ENCODE measurements at regions not wholly inside any gene's neighbourhood (a gene's known extent, or its start where the extent isn't known, plus 50 kb on each side); places are given as distances from the start of the nearest gene placed in this dataset.

DNA sequence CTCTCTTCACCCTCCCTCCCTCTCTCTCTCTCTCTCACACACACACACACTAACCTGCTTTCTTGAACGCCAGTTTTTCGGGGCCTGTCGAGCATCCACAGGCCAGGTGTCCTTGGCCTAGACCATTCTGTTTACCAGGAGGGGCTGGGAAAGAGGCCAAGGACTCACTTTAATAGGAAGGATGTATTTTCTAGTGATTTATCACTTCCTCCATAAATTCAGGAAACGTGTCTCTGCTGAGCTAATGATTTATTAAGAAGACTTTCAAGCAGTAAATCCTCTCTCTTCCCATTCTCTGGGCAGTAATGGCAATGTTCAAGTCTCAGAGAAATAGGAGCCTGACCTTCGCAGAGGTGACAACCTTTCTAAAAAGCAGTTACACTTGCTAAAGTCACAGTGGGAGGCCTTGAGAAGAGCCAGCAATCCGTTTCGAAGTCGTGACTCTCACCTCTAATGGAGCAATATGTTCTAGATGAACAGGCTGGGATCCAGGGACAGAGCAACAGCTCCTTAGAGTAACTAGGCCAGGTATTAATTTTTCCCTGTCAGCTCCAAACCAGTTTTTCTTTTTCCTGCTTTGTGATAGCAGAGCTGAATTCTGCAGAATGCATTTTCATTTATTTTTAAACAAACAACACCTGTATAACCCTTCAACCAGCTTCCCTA is 1357.5 kb upstream of the SORCS1 start (continued):
- TF ChIP-seq, protein P1, sequence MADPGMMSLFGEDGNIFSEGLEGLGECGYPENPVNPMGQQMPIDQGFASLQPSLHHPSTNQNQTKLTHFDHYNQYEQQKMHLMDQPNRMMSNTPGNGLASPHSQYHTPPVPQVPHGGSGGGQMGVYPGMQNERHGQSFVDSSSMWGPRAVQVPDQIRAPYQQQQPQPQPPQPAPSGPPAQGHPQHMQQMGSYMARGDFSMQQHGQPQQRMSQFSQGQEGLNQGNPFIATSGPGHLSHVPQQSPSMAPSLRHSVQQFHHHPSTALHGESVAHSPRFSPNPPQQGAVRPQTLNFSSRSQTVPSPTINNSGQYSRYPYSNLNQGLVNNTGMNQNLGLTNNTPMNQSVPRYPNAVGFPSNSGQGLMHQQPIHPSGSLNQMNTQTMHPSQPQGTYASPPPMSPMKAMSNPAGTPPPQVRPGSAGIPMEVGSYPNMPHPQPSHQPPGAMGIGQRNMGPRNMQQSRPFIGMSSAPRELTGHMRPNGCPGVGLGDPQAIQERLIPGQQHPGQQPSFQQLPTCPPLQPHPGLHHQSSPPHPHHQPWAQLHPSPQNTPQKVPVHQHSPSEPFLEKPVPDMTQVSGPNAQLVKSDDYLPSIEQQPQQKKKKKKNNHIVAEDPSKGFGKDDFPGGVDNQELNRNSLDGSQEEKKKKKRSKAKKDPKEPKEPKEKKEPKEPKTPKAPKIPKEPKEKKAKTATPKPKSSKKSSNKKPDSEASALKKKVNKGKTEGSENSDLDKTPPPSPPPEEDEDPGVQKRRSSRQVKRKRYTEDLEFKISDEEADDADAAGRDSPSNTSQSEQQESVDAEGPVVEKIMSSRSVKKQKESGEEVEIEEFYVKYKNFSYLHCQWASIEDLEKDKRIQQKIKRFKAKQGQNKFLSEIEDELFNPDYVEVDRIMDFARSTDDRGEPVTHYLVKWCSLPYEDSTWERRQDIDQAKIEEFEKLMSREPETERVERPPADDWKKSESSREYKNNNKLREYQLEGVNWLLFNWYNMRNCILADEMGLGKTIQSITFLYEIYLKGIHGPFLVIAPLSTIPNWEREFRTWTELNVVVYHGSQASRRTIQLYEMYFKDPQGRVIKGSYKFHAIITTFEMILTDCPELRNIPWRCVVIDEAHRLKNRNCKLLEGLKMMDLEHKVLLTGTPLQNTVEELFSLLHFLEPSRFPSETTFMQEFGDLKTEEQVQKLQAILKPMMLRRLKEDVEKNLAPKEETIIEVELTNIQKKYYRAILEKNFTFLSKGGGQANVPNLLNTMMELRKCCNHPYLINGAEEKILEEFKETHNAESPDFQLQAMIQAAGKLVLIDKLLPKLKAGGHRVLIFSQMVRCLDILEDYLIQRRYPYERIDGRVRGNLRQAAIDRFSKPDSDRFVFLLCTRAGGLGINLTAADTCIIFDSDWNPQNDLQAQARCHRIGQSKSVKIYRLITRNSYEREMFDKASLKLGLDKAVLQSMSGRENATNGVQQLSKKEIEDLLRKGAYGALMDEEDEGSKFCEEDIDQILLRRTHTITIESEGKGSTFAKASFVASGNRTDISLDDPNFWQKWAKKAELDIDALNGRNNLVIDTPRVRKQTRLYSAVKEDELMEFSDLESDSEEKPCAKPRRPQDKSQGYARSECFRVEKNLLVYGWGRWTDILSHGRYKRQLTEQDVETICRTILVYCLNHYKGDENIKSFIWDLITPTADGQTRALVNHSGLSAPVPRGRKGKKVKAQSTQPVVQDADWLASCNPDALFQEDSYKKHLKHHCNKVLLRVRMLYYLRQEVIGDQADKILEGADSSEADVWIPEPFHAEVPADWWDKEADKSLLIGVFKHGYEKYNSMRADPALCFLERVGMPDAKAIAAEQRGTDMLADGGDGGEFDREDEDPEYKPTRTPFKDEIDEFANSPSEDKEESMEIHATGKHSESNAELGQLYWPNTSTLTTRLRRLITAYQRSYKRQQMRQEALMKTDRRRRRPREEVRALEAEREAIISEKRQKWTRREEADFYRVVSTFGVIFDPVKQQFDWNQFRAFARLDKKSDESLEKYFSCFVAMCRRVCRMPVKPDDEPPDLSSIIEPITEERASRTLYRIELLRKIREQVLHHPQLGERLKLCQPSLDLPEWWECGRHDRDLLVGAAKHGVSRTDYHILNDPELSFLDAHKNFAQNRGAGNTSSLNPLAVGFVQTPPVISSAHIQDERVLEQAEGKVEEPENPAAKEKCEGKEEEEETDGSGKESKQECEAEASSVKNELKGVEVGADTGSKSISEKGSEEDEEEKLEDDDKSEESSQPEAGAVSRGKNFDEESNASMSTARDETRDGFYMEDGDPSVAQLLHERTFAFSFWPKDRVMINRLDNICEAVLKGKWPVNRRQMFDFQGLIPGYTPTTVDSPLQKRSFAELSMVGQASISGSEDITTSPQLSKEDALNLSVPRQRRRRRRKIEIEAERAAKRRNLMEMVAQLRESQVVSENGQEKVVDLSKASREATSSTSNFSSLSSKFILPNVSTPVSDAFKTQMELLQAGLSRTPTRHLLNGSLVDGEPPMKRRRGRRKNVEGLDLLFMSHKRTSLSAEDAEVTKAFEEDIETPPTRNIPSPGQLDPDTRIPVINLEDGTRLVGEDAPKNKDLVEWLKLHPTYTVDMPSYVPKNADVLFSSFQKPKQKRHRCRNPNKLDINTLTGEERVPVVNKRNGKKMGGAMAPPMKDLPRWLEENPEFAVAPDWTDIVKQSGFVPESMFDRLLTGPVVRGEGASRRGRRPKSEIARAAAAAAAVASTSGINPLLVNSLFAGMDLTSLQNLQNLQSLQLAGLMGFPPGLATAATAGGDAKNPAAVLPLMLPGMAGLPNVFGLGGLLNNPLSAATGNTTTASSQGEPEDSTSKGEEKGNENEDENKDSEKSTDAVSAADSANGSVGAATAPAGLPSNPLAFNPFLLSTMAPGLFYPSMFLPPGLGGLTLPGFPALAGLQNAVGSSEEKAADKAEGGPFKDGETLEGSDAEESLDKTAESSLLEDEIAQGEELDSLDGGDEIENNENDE (IDR thresholded peaks at IDR 0.05; ENCODE audit: insufficient replicate concordance, low read length), result no peak
- no peak for TF ChIP-seq KDM1A (IDR thresholded peaks at IDR 0.05; ENCODE audit: borderline replicate concordance, low read length)
